Liver (tissue), 3 donors: ENCODE measurements at regions not wholly inside any gene's neighbourhood (a gene's known extent, or its start where the extent isn't known, plus 50 kb on each side); places are given as distances from the start of the nearest gene placed in this dataset.

ENCODE experiments used
- CTCF ChIP-seq: fragments of 150-350 bp; IDR thresholded peaks from 2 replicates; pipeline ENCODE4 v1.5.1; 2017; ENCODE audit warnings: improper control_type of control experiment, low read depth, low read length; ENCODE audit not compliant: missing input control
- EGR1 ChIP-seq, 2 donors: IDR thresholded peaks; 2 replicates each; pipeline ENCODE4 v1.6.1; 2016 to 2018; ENCODE audit warnings: antibody characterized with exemption in 2 of 2, low read depth in 2 of 2
- RAD21 ChIP-seq, 2 donors: IDR thresholded peaks; 2 replicates each; pipeline ENCODE4 v1.6.1; 2016; ENCODE audit warnings: antibody characterized with exemption in 2 of 2, mild to moderate bottlenecking in 2 of 2
- TAF1 ChIP-seq: conservative IDR thresholded peaks from 2 replicates; pipeline ENCODE4 v1.6.1; 2016; ENCODE audit warnings: antibody characterized with exemption, mild to moderate bottlenecking
- YY1 ChIP-seq: IDR thresholded peaks from 2 replicates; pipeline ENCODE4 v1.6.1; 2016; ENCODE audit warnings: antibody characterized with exemption, mild to moderate bottlenecking
- donor health status: healthy.
- donor health status: healthy.

GRCh38 chr15:53233801-53234200 lies 443.7 kb upstream of the ONECUT1 start:
- no peak for TF ChIP-seq CTCF
- no peak for TF ChIP-seq RAD21 (IDR thresholded peaks at IDR 0.05)
- TF ChIP-seq EGR1 (IDR thresholded peaks at IDR 0.05; ENCODE audit: low read depth in 2 of 2), result no peak
- no peak for TF ChIP-seq YY1
- no peak for TF ChIP-seq TAF1
